GM10266 (cell line): ENCODE measurements at regions not wholly inside any gene's neighbourhood (a gene's known extent, or its start where the extent isn't known, plus 50 kb on each side); places are given as distances from the start of the nearest gene placed in this dataset.

Experiments used
- DNase-seq: peaks from one replicate; pipeline ENCODE4 v3.0.0; 2012; ENCODE audit errors: extremely low spot score
- CTCF ChIP-seq: IDR thresholded peaks from 2 replicates; pipeline ENCODE4 v1.5.1; 2012; ENCODE audit warnings: mild to moderate bottlenecking, low read depth; ENCODE audit not compliant: control insufficient read depth, insufficient read depth; ENCODE audit errors: missing control alignments

- no peak for TF ChIP-seq CTCF
- no peak for DNase-seq
Observed at GRCh38 chr1:168806952-168807351, 77.9 kb upstream of the DPT start.

- no peak for DNase-seq
- TF ChIP-seq CTCF, result no peak
Observed at GRCh38 chr1:168811176-168811575, 82.2 kb upstream of the DPT start.

- DNase-seq, result no peak
Observed at GRCh38 chr1:168819668-168820067, 90.7 kb upstream of the DPT start.

GRCh38 chr1:168821434-168821833 is 92.4 kb upstream of the DPT start:
- no peak for DNase-seq
- TF ChIP-seq CTCF, result no peak

More at GRCh38 chr1:168819668-168820067, 90.7 kb upstream of the DPT start:
- no peak for TF ChIP-seq CTCF

GRCh38 chr1:168822911-168823310 is 93.9 kb upstream of the DPT start:
- TF ChIP-seq CTCF, result no peak
- DNase-seq, result no peak

- no peak for DNase-seq
- TF ChIP-seq CTCF, result no peak
Observed at GRCh38 chr1:168823988-168824387, 95.0 kb upstream of the DPT start.

- no peak for DNase-seq
- TF ChIP-seq CTCF, result no peak
Observed at GRCh38 chr1:168824418-168825065, 95.5 kb upstream of the DPT start.
